ENCODE measurements at regions not wholly inside any gene's neighbourhood (a gene's known extent, or its start where the extent isn't known, plus 50 kb on each side); places are given as distances from the start of the nearest gene placed in this dataset.

- no peak for DNase-seq (ENCODE audit: low read depth in 3 of 3)
Observed at GRCh38 chr1:189510827-189511226, 966.8 kb downstream of the BRINP3 start.

GRCh38 chr1:189513091-189513490 lies 964.6 kb downstream of the BRINP3 start:
- no peak for DNase-seq (ENCODE audit: low read depth in 3 of 3)

GRCh38 chr1:189522441-189522840 lies 955.2 kb downstream of the BRINP3 start:
- DNase-seq (ENCODE audit: low read depth in 3 of 3), result no peak

GRCh38 chr1:189524501-189524900 lies 953.2 kb downstream of the BRINP3 start:
- DNase-seq (ENCODE audit: low read depth in 3 of 3), result no peak

- DNase-seq (ENCODE audit: low read depth in 3 of 3), result no peak
Observed at GRCh38 chr1:189530162-189530561, 947.5 kb downstream of the BRINP3 start.

- no peak for DNase-seq (ENCODE audit: low read depth in 3 of 3)
Observed at GRCh38 chr1:189538271-189538670, 939.4 kb downstream of the BRINP3 start.

- no peak for DNase-seq (ENCODE audit: low read depth in 3 of 3)
Observed at GRCh38 chr1:189550498-189550897, 927.2 kb downstream of the BRINP3 start.

- DNase-seq (ENCODE audit: low read depth in 3 of 3), result no peak
Observed at GRCh38 chr1:189563784-189564183, 913.9 kb downstream of the BRINP3 start.

- no peak for DNase-seq (ENCODE audit: low read depth in 3 of 3)
Observed at GRCh38 chr1:189567890-189568289, 909.8 kb downstream of the BRINP3 start.

- DNase-seq (ENCODE audit: low read depth in 3 of 3), result no peak
Observed at GRCh38 chr1:189596197-189596596, 881.5 kb downstream of the BRINP3 start.

GRCh38 chr1:189597083-189597482 lies 880.6 kb downstream of the BRINP3 start:
- no peak for DNase-seq (ENCODE audit: low read depth in 3 of 3)

GRCh38 chr1:189605226-189605625 lies 872.4 kb downstream of the BRINP3 start:
- DNase-seq (ENCODE audit: low read depth in 3 of 3), result no peak

- DNase-seq (ENCODE audit: low read depth in 3 of 3), result no peak
Observed at GRCh38 chr1:189606047-189606446, 871.6 kb downstream of the BRINP3 start.

- DNase-seq (ENCODE audit: low read depth in 3 of 3), result no peak
Observed at GRCh38 chr1:189606795-189607476, 870.7 kb downstream of the BRINP3 start.

GRCh38 chr1:189607477-189608096 lies 870.1 kb downstream of the BRINP3 start:
- no peak for DNase-seq (ENCODE audit: low read depth in 3 of 3)

- no peak for DNase-seq (ENCODE audit: low read depth in 3 of 3)
Observed at GRCh38 chr1:189609167-189609566, 868.5 kb downstream of the BRINP3 start.

- no peak for DNase-seq (ENCODE audit: low read depth in 3 of 3)
Observed at GRCh38 chr1:189616893-189617292, 860.8 kb downstream of the BRINP3 start.

GRCh38 chr1:189619682-189620332 lies 857.9 kb downstream of the BRINP3 start:
- no peak for DNase-seq (ENCODE audit: low read depth in 3 of 3)

- DNase-seq (ENCODE audit: low read depth in 3 of 3), result no peak
Observed at GRCh38 chr1:189620471-189620870, 857.2 kb downstream of the BRINP3 start.

GRCh38 chr1:189623336-189623735 lies 854.3 kb downstream of the BRINP3 start:
- no peak for DNase-seq (ENCODE audit: low read depth in 3 of 3)

GRCh38 chr1:189627427-189627826 lies 850.2 kb downstream of the BRINP3 start:
- DNase-seq (ENCODE audit: low read depth in 3 of 3), result no peak

- DNase-seq (ENCODE audit: low read depth in 3 of 3), result no peak
Observed at GRCh38 chr1:189628857-189629256, 848.8 kb downstream of the BRINP3 start.

GRCh38 chr1:189633658-189634057 lies 844.0 kb downstream of the BRINP3 start:
- no peak for DNase-seq (ENCODE audit: low read depth in 3 of 3)

Measured in stimulated activated CD4-positive, alpha-beta T cell treated with anti-CD3 and anti-CD28 coated beads, TNF-alpha, amount 100 ng/mL, for 48 hours (primary cell).